DMS 273 (cell line): ENCODE measurements at regions not wholly inside any gene's neighbourhood (a gene's known extent, or its start where the extent isn't known, plus 50 kb on each side); places are given as distances from the start of the nearest gene placed in this dataset.

Experiments used
- DNase-seq: peaks from one replicate; lab custom pipeline; 2025; ENCODE audit not compliant: unreplicated experiment; lab: John Stamatoyannopoulos, UW

GRCh38 chr2:217219164-217219520, 359.3 kb upstream of the TNP1 start:
- no peak for DNase-seq

GRCh38 chr2:217218269-217219163, 358.7 kb upstream of the TNP1 start:
- no peak for DNase-seq

DNA sequence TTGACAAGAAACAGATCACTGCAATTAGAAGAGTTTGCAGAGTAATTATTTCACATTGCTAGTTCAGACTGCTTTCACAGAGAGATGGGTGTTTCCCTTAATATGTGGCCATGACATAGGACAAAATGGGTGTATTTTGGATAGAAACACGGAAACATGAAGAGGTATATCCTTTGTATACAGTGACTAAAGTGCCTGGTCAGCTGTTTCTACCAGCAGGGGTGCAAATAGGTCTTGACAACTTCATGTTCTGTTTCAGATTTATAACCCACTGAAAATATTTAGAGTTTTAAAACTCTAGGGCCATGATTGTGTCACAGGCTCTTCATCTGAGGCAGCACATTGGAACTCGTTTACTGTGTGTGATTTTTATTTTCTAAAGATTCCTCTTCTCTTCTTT, 357.1 kb upstream of the TNP1 start:
- no peak for DNase-seq

- no peak for DNase-seq
Measured at GRCh38 chr2:217216316-217216715, 356.5 kb upstream of the TNP1 start.

DNA sequence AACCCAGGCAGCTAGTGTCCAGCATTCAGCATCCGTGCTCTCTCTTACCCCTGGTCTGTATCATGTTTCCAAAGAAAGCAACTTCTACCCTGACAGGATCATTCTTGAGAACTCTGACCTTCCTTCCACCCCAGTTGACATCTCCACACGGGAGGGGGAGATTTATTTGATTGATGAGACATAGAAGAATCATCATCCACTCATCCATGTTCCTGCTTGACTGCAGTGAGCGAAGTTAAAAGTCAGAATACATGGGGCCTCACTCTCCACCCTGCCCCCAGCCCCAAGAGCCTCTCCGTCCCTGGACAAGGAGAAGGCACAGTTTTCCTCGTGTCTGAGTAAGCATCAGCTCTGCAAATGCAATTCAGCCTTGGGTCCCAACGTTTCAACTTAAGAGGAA, 356.0 kb upstream of the TNP1 start:
- no peak for DNase-seq

DNA sequence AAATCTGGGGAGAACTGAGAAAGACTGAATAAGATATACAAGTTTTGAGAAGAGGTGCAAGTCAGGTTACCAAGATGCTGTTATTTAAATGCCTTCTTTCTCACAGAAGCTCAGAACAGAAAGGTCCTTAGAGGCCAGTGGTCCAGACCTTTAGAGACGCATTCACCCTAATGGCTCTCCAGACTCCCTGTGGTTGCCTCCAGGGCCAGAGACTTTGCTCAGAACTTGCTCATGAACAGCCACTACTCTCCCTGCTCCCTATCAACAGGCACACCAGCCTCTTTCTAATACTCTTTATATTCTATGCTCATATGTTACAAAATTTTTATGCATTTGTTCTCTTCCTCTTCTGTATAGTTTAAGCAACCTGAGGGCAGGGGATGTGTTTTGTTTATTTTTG, 349.0 kb upstream of the TNP1 start:
- no peak for DNase-seq

- DNase-seq, result no peak
Measured at GRCh38 chr2:217207699-217208010, 347.8 kb upstream of the TNP1 start.

DNA sequence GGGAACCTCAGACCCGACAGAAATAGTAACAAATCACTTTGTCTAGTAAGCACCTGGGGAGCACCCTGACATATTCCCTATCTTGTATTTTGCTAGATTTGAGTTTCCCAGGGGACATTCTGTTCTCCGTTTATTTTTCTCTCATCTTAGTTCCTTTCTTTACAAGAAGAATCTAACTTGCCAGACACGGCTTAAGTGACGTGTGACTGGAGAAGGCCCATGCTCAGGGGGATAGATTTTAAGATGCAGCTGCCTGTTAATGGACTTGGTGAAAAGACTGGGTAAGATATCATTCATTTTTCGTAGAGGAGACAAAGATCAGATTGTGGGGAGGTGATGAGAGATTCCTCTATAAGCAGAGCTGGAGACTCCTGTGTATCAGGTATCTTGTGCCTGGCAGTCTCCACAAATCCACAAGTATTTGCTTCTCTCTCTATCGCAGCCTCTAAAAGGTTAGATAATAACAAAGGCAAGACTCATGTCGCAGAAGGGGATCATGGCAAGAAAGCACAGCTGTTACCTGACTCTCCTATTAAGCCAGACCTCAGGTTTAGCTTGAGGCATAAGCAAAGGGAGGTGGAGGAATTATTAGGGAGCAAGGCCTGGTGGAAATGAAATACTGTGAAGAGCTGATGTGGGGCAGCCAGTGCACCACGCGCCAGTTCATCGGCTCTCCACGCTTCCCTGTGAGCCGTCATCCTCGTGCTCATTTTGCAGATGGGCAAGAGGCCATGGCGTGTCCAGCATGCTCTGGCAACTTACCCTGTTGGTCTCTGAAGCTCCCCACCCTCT, 347.2 kb upstream of the TNP1 start:
- DNase-seq, result no peak

GRCh38 chr2:217206016-217206725, 346.3 kb upstream of the TNP1 start:
- no peak for DNase-seq

DNA sequence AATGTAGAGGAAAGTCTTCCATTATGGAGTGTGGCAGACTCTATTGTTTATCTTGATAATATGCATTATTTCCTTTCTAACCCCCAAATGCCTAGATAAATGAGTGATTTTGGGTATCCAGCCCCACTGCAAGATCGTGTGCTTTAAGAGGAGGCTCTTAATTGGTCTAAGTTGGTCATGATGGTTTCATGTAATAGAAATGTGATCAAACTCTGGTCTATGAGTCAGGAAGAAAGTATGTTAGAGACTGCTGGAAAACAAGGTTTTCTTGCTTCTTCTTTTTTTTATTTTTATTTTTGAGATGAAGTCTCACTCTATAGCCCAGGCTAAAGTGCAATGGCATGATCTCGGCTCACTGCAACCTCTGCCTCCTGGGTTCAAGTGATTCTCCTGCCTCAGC, 344.5 kb upstream of the TNP1 start:
- no peak for DNase-seq

GRCh38 chr2:217203086-217203485, 343.2 kb upstream of the TNP1 start:
- DNase-seq, result no peak

- DNase-seq, result peak; percentile 54
Measured at GRCh38 chr2:217199255-217199630, 339.4 kb upstream of the TNP1 start.

DNA sequence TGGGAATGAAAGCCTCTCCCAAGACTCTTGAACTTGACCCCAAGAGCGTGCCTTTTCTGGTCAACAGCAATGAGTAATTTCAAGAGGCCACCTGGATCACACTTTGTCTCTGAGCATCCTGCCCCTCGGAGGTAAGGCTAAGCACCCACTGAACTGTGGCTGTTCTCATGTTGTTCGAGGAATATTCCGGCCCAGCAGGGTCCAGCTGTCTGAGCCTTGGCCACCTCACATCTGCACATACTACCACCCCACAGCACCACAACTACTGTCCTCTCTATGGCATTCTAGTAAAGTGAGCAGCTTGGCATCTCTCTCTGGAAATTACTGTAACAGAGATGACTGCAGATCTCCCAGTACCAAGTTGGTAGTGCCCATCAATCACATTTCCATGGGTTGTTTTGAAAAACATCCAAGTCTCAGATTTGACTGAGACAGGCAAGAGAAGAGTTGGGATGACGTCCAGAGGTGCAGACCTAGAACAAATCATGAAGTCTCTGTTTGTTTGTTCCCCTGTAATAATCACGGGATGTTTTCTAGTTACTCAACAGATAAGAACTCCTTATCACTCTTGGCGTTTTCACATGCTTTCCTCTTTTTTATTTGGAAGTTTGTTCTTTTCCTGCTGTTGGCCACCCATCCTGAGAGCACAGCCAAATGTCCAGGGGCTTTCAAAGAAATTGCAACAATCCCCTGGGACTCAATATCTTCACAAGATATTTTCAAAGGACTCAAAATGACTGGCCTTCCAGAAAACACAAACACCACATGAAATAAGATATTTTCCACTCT, 336.0 kb upstream of the TNP1 start:
- no peak for DNase-seq

GRCh38 chr2:217195016-217195415, 335.2 kb upstream of the TNP1 start:
- DNase-seq, result peak; percentile 23

DNA sequence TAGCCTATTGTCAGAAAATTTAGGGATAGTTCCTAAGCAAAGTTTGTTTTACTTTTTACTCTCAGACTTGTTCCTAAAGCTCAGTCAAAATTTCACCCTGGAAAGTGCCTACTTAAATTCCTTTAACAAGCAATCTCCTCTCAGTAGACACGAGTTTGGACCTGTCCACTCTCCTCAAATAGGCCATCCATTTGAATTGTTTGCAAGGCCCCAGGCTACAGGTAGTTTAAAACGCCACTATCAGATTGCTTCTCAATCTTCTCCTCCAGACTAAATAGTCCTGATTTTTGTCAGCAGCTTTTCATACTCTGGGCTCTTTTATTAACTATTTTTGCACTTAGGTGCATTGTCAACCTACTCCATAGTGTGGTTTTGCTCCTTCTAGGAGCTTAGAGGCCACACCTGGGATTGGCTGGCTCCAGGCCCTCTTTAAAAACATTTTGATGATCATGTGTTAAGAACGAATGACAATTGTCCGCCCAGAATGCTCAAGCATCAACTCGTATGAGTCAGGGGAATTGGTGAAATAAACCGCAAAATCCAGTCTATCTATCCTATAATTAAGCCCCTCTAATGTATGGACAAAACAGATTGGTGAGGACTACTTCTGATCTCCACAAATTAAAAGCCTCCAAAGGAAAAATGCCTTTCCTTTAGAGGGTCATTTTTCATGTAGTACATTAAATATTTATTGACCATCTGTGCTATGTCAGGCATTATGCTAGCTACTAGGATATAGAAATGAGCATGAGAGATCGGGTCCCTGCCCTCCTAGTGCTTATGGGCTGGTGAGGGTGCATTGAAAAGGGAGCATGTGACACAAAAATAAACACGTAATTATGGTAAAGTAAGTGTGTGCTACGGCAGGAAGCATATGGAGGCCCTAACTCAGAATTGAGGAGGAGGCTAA, 333.8 kb upstream of the TNP1 start:
- peak; percentile 70 for DNase-seq

GRCh38 chr2:217192366-217192765, 332.5 kb upstream of the TNP1 start:
- DNase-seq, result peak; percentile 14

DNA sequence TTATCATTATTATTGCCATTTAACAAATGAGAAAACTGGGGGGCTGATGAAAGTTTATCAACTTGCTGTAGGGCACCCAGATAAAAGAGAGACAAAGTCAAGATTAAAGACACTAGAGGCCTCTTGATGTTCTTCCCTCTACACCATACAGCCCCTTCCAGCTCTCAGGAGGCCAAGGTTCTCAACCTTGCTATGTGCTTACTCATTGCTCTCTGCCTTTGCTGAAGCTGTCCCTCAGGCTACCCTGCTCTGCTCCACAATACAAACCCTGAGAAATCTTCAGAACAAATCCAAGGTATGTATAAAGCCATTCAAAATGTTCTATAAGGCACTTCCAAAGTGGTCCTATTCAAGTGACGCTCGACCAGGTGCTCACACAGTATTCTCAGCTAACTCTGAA, 329.9 kb upstream of the TNP1 start:
- no peak for DNase-seq

GRCh38 chr2:217189131-217189530, 329.3 kb upstream of the TNP1 start:
- no peak for DNase-seq

DNA sequence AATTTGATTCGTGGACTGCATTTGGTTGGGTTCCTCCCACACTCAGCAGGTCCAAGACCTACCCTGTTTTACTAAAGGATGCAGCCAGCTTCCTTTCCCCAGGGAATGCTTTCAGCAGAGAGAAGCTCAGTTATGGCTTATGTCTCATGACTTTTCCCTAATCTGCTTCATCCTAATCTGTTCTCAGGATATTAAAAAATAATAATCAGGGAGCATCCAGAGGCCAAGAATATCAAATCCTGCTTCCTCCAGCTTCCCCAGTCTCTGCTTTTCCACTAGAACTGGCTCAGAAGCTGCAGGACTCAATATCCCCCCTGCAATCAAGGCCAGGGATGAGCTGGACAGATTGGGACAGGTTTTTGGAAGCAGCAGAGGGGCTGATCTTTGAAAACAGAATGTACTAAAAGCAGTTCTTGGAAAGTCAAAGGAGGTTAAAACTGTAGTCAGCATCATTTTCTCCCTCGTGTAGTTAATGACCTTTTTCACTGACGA, 326.9 kb upstream of the TNP1 start:
- no peak for DNase-seq

- no peak for DNase-seq
Measured at GRCh38 chr2:217186152-217186551, 326.3 kb upstream of the TNP1 start.
